ENCODE measurements at regions not wholly inside any gene's neighbourhood (a gene's known extent, or its start where the extent isn't known, plus 50 kb on each side); places are given as distances from the start of the nearest gene placed in this dataset.

GRCh38 chr11:45457649-45458048 lies 171.5 kb upstream of the SYT13 start:
- TF ChIP-seq CTCF (IDR thresholded peaks at IDR 0.05), result no peak
- TF ChIP-seq POLR2A (IDR thresholded peaks at IDR 0.05), result no peak

Data from uterus (tissue), 2 donors.